Stimulated activated CD8-positive, alpha-beta memory T cell treated with anti-CD3 and anti-CD28 coated beads, Interleukin-7, amount 100 ng/mL, for 4 hours (primary cell): ENCODE measurements at regions not wholly inside any gene's neighbourhood (a gene's known extent, or its start where the extent isn't known, plus 50 kb on each side); places are given as distances from the start of the nearest gene placed in this dataset.

Experiments used
- DNase-seq, 2 donors: peaks; one replicate each; pipeline ENCODE4 v3.0.0-alpha.2; 2020; ENCODE audit warnings: low read depth in 2 of 2

DNA sequence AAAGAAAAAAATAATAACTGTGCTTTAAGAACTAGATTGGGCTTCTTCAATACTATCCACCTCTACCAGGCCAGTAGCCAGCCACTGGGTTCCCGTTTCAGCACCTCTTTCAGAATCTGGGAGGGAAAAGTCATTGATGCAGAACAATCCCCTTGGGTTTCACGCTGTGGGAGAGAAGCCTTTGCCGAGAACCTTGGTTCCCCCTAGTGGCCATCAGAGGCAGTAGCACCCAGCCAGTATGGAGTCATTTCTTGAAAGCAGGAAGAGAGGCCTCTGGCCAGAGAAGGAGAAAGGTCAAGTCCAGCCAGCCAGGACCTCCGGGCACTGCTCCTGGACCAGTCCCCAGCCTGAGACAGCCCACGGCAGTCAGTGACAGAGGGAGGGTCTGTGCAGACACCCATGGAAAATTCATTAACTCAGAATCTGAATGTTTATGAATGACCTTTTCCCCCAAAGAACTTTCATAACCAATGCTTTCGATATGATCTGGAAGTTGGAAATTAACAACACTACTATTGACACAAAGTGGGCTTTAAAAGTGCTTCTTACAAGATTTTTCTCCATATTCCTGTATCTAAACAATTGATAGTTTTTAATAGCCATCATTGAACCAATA, 51.2 kb upstream of the CDH5 start:
- peak; percentile 15 for DNase-seq

DNA sequence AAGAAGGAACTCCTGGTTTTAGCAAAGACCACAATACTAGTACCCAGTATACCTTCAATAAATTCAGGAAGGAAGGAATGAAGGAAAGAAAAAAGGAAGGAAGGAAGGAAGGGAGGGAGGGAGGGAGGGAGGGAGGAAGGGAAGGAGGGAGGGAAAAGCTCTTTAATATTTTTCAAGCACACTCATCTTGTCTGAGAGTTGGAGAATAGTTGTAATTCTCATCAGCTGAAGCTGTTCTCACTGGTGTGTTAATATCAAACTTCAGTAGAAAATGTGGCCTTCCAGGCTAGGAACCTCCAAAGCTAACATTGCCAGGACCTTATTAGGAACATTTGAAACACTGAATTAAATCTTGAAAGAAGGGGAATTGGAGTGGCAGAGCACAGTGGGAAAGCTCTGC, 55.2 kb upstream of the CDH5 start:
- no peak for DNase-seq

DNA sequence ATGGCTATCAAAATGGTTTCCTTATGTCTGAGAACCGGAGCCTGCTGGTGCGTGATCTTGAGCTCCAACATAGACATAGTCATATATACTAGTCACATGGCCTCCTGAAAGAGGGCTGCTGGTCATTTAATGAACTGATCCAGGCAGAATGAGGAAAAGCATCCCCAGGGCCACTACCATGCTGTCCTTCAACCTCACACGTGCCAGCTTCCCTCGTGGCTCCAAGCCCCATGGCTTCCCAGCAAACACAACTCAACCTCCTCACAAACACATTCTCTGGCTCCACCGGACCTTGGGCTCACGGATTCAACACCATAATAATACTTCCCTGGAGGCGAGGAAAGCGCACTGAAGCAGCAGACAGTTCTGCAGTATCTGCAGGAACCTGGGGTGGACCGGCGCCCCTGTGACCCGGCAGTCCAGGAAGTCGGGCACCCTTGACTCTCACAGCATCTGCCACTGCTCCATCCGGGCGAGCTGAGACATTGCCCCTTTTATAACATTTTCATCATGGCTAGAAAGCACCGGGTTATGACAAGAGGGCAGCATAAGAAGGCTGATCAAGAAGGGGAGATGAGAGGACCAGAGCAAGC, 57.2 kb upstream of the CDH5 start:
- no peak for DNase-seq

DNA sequence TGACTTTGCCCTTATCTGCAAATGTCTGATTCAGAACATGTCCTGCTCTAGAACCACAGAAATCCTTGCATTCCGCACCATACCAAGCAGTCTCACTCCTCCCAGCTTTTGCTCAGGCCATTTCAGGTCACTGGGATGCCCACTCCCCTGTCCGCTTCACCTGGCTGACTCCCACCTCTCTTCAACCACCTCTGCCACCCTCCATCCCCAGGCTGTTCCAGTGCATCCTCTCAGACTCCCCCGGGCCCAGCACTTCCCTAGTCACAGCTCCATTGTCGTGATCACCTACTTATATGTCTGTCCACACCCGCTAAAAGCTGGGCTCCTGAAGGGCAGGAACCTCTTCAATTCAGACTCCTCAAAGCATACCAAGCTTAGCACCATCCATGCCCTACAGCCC, 58.4 kb upstream of the CDH5 start:
- DNase-seq: no peak

DNA sequence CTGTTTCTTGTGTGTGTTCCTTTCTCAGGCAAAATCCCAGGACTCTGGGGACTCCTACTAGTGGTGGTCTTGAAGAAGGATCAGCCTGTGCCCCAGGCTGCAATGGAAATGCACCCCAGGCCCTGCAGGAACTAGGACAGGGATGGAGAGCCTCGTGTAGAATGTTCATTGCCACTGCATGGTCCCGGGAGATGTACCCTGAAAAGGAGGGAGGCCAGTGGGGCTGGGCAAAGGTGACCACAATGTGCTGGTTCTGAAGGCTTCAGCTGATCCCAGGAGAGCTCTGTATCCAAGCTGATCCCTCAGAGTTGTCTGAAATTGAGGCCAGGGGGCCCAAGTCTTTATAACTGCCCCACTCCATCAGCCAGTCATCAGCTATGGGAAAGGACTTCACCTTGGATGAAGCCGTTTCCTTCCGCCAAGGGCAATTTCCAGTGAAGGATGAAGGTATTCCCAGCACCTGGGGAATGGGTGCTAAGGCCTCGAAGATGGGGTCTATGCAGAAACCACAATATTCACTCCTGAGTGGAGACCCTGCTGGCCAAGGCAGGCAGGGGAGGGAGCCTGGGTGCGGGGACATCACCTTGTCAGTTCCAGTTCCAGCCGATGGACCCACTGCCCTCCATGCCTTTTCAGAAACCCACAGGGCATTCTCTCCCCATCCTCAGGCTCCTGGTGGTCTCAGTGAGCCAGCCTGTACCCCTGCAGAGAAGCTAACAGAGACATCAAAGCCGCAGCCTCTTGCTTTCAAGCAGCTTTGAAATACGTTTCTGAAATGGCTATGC, 59.9 kb upstream of the CDH5 start:
- no peak for DNase-seq

DNA sequence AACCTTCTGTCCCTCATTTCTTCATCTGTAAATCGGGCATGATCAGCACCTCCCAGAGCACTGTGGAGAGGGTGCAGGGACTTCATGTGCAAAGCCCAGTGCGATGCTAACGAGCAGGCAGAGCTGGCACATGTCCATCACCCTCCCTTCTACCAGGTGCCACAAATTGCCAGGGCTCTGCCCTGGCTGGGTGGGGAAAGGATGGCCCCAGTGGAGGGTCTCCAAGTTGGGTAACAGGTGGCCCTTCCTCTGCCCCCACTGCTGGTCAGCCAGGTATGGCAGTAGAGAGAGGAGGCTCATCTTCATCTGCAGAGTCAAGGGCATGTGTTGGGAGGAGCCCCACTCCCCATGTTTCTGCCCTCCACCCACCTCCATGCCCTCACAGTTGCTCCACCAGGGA, 61.5 kb upstream of the CDH5 start:
- no peak for DNase-seq

DNA sequence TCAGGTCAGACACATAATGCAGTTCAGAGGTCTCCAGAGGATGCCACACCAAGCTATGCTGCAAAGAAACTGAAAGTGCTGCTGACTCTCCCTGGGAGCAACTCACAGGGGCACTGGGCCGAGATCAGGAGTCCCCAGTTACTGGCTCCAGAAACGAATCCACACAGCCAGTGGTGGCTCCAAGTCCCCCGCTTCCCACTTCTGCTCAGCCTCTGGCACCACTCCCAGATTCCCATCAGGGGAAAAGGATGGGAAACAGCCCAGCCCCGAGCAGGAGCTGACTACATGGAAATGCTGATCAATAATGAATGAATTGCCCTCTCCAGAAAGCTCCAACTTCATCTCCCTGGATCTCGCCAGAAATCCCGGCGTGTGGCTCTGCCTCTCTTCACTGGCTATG, 62.3 kb upstream of the CDH5 start:
- no peak for DNase-seq

DNA sequence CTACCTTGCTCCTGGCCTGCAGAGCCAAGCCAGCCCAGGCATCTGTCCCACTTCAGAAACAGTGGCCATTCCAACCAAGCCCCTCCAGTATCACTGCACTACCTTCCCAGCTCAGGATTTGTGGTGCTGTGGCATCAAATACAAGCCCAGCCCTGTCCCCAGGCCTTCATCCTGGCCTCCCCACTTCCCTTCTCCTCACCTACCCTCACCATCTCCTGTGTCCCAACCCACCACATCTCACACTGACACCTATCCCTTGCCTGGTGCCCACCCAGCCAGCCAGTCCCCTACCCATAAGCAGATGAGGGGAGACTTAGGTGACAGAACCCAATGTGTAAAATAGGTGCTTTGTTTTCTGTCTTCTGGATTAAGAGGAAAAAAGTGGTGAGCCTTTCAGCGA, 66.0 kb upstream of the CDH5 start:
- no peak for DNase-seq

DNA sequence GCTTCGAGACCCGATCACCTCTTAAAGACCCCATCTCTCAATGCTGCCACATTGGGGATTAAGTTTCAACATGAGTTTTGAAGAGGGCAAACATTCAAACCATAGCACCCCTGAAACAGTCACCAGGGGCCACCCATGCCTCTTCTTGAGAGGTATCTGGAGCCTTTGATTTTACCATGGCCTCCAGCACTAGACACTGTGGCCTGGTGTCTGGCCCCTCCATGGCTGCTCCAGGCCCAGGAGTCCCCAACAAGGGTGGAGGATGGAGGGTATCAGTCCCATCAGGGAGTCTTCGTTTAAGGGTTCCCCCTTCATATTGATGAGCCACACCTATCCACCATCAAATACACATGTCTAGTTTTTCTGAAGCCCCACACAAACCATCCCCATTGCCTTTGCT, 66.5 kb upstream of the CDH5 start:
- no peak for DNase-seq

DNA sequence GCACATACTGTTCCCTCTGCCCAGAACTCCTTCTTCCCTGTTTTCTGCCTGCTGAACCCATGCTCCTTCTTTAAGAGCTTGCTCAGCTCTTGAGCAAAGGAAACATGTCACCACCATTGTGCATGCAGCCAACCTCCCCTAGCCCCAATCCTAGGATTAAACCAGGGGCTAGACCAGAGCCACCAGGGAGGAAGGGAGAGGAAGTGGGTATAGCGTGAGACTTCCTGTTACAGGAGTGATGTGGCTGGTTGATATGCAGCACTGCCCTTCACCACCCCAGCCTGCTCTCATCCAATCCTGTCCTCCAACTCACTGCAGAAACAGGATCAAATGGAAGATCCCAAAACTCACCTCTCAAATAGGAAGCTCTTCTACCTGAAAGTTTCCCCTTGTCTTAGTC, 67.1 kb upstream of the CDH5 start:
- DNase-seq: no peak

DNA sequence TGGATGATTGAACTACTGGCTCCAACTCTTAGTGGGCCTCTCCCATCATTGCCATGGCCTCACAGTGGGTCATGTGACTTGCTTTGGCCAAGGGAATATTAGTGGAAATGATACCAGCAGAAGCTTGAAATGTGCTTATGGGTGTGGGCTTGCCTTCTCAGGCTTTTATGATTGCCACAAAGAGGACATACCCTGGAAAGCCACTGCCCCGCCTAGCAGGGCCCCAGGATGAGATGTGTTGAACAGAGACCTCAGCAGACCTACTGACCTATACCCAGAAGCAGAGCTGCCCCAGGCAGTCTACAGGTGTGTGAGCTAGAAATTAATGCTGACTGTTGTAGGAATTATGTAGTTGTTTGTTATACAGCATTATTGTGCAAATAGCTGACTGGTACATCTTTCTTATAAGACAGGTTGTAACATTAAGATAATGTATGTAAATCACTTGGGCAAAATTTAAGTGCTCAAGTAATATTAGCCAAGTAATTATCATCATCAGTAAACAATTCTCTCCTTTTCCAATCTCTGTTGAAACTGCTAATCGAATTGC, 67.8 kb upstream of the CDH5 start:
- DNase-seq: no peak

DNA sequence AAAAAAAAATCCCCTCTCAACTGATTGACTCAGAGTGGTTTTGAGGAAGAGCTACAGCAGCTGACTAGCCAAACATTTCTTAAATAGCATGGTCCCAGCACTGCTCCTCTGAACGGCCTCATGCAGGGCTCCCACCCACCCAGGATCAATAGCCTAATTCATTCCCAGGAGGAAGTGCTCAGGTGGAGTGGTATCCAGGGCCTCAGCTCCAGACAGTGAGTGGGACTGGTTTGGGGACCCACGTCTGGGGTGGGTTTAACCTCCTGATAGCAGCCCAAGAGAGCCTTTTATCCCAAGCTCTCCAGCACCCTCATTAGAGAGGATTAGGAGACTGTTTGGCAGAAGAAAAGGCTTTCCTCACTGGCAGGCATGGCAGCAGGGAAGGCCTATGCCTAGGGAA, 68.5 kb upstream of the CDH5 start:
- no peak for DNase-seq

DNA sequence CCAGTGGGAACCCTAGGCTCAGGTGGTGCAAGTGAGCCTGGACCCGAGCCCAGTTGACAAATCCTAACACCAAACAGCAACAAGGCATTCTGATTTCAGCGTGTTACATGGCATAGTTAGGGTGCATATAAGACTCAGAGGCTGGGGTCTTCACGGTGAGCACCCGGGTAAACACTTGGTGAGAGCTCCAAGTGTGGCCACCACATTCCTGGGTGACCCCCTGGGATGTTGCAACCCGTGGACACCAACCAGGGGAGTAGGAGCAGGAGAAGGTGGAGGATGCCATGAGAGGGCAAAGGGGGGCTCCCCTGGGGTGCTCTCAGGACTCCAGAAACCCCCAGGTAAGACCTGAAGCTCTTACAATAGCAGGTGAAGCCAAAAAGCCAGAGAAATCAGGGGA, 69.9 kb upstream of the CDH5 start:
- DNase-seq: no peak

DNA sequence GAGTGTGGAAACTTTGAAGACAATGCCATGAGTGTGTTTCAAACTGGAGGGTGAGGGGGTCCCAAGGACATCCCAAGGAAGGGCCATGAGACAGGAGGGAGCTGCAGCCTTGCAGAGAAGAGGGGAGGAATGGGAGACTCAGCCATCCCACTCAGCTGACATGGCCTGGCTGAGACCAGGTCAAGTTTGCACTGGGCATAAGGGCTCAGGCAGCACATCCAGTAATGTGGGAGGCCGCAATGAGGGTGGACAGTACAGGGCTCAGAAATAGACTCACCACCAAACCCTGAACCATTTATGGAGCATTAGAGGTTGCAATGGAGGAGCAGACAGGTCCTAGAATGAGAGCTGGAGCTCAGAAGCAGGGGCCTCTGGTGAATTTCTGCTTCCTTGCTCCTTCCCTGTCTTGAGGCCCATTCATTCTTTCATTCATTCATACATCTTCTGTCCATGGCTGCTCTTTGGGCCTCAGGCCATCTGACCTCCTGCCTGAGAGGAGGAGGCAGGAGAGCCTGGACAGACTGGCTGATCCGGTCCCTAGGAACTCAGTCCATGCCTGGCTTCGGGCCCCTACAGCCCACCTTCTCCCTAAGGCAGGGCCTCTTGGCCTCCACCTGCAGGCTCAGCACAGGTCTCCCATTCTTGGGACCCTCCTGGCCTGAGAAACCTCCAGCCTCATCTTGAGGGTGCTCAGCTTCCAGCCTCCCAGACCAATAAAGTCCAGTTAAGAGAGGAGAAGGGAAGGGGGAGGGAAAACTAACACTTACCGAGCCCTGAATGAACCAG, 70.5 kb upstream of the CDH5 start:
- DNase-seq: no peak

DNA sequence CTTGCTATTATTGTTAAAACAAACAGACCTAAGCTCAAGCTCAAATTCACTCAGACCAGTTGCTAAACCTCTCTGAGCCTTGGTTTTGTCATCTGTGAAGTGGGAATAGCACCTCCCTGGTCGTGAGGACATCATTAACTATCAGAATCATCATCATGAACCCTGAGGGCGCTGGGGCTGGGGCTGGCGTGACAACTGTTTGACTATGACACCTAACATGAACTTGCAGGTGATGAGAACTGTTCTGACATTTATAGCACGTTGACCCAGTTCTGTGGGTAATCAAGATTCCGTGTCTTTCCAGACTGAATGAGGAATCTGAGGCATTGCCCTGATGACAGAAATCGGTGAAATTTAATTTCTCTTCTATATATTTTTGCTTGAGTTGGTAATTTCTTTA, 71.3 kb upstream of the CDH5 start:
- no peak for DNase-seq

DNA sequence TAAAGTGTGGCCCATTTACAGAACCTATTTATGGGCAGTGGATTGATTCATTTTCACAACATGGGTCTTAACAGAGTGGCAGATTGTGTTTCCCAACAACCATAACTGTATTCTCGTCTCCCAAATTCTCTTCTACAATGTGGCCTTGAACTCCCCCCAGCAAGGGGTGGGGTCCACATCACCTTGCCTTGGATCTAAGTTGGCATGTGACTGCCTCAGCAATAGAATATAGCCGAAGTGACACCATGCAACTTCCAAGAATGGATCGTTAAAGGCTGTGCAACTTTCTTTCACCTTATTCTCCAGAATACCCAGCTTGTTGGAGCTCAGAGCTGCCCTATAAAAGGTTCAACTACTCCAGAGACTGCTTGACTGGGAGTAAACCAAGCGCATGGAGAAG, 72.0 kb upstream of the CDH5 start:
- DNase-seq: no peak

DNA sequence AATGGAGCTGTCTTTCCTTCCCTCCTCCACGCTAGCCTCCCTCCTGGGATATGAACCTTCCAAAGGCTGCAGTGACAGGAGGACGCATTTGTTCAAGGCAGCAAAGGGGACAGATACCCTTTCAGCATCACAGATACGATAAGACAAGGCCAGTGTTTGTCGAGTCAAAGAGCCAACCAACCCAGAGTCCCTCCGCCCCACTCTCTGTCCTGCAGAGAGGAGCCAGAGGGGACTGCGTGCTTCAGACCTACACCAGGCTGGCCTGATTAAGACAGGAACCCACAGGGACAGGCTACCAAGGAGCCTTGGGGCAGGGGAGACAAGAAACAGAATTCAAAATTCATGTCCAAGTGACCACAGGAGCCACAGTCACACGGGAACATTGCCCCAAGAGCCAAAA, 72.6 kb upstream of the CDH5 start:
- DNase-seq: no peak

DNA sequence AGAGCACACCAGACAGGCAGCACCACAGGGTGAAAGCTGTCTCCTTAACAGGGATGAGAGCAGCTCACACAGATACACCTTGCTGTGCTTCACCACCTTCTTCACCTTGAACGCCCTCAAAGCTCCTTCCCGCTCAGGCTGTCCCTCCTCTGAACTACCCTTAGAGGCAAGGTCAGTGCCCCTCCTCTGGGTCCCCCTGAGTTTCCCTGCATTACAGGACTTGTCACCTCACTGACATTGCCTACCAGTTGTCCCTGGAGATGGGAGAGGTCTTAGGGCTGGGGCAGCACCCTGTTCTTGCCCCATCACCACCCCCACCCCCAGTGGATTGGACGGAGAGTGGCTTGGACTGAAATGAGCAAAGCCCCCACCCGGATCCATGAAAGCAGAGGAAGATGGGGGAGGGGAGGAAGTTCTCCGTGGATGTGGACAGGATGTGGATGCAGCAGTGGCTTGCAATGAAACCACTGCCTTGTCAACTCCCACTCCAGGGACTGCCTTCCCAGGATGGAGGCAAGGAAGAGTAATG, 73.2 kb upstream of the CDH5 start:
- no peak for DNase-seq

DNA sequence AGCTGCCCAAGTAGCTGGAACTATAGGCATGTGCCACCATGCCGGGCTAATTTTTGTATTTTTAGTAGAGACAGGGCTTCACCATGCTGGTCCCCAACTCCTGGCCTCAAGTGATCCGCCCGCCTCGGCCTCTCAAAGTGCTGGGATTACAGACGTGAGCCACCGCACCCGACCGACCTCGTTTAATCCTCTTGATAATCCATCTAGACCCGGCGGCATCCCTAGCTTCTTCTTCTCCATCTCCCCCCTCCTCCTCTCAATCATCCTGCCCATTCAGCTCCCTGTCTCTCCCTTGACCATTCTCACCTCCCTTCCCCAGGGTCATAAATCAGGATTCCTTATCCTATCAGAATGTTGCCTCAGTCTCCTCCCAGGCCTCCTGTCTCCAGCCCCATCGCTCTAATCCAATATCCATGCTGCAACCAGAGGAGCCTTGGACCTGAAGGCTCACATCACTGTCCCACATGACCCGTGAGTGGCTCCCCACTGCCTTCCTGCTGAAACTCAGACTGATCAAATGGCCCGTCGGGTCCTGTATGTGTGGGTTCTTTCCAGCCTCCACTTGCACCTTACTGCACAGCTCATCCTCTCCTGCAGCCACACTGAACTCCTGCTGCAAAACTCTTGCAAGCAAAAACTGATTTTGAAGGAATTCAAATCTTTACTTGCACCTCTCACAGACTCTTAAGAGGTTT, 74.1 kb upstream of the CDH5 start:
- no peak for DNase-seq

DNA sequence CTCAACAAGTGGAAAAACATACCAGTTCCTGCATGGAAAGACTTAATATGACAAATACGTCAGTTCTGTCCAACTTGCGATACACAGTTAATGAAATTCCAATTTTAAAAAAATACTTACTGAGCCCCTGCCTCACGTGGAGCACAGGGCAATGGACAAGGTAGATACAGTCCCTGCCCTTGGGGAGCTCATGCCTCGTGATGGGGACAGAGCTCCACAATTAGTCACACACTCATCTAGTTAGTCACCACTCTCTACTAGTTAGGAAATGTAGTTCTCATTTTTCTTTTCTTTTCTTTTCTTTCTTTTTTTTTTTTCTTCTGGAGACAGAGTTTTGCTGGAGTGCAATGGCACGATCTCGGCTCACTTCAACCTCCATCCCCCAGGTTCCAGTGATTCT, 74.7 kb upstream of the CDH5 start:
- DNase-seq: no peak

DNA sequence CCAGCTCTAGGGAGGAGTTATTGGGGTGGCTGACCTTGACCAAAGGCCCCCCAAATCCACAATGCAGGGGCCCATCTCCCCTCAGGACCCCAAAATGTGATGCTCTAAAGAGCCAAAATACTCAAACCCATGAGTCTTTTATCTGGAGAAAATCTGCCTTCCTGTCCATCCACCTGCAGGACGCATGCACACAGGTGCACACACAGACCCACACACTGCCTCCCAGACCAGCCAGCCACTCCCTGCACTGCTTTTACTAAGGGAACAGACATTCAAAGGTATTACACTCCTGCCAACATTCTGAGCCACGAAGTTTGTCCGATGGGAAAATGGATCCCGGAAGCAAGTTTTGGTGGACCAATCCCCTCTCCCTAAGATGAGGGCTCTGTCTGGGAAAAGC, 76.1 kb upstream of the CDH5 start:
- no peak for DNase-seq

DNA sequence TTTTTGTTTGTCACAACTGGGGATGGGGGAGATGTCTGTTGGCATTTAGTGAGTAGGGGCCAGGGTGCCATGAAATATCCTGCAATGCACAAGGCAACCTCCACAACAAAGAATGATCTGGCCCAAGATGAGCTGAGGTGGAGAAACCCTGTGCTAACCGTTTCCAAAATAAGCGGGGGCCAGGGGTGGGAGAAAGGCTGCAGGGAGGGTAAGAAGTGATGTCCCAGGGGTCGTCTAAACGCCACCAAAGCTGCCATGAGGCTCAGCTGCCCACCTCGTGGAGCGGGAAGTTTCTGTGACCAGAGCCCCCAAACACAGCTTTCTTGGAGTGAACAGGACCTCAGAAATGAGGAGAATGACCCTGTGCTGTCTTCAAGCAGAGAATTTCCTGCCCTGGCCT, 76.5 kb upstream of the CDH5 start:
- no peak for DNase-seq
